GM12878 (cell line): ENCODE measurements at regions not wholly inside any gene's neighbourhood (a gene's known extent, or its start where the extent isn't known, plus 50 kb on each side); places are given as distances from the start of the nearest gene placed in this dataset.

Source experiments
- BMI1 ChIP-seq: fragments of 450-650 bp; IDR thresholded peaks from 2 replicates; pipeline ENCODE4 v1.6.1; 2016; ENCODE audit warnings: mild to moderate bottlenecking, moderate library complexity, borderline replicate concordance
- CBX3 ChIP-seq: fragments of 200-600 bp; sonication (generic); IDR thresholded peaks from 2 replicates; pipeline ENCODE4 v1.6.1; 2016; ENCODE audit warnings: low read depth, borderline replicate concordance
- CTCF ChIP-seq, 3 experiments: IDR thresholded peaks in 2 of 3; conservative IDR thresholded peaks in 1 of 3; 2 replicates each; pipeline ENCODE4 v1.5.1; 2011; ENCODE audit warnings: low read depth in 3 of 3, low read length in 3 of 3, mild to moderate bottlenecking in 3 of 3, control low read depth in 2 of 3, moderate library complexity in 2 of 3, inconsistent platforms in 1 of 3, mixed read lengths in 1 of 3; ENCODE audit not compliant: control insufficient read depth in 2 of 3, insufficient read depth in 1 of 3; ENCODE audit errors: extremely low read depth in 1 of 3
- ELK1 ChIP-seq: IDR thresholded peaks from 2 replicates; pipeline ENCODE4 v1.6.1; 2012; ENCODE audit warnings: low read depth, low read length, improper control_type of control experiment
- EP300 ChIP-seq, 2 experiments: fragments of 150-350 bp in 1 of 2; IDR thresholded peaks; 2 replicates each; pipeline ENCODE4 v1.6.1; 2011 to 2012; ENCODE audit warnings: low read depth in 2 of 2, low read length in 2 of 2, borderline replicate concordance in 1 of 2, improper control_type of control experiment in 1 of 2, inconsistent platforms in 1 of 2; ENCODE audit not compliant: control insufficient read depth in 1 of 2
- JUNB ChIP-seq: IDR thresholded peaks from 2 replicates; pipeline ENCODE4 v1.6.1; 2016; ENCODE audit warnings: antibody characterized with exemption, mild to moderate bottlenecking
- POLR2A ChIP-seq: IDR thresholded peaks from 2 replicates; pipeline ENCODE4 v1.6.1; 2011; ENCODE audit warnings: low read depth, mild to moderate bottlenecking, low read length
- RCOR1 ChIP-seq: conservative IDR thresholded peaks from 2 replicates; pipeline ENCODE4 v1.6.1; 2012; ENCODE audit warnings: low read depth, low read length, improper control_type of control experiment
- TARDBP ChIP-seq: IDR thresholded peaks from 2 replicates; pipeline ENCODE4 v1.6.1; 2016; ENCODE audit warnings: borderline replicate concordance
- ZZZ3 ChIP-seq: IDR thresholded peaks from 2 replicates; pipeline ENCODE4 v1.6.1; 2011; ENCODE audit warnings: low read depth; ENCODE audit not compliant: control insufficient read depth, insufficient read length

- no peak for TF ChIP-seq ZZZ3
- TF ChIP-seq RCOR1 = no peak
- no peak for TF ChIP-seq POLR2A
- TF ChIP-seq CTCF (IDR thresholded peaks at IDR 0.05 in 2 of 3, conservative IDR thresholded peaks at IDR 0.05 in 1 of 3; ENCODE audit: control insufficient read depth in 2 of 3, extremely low read depth in 1 of 3, insufficient read depth in 1 of 3, low read depth in 3 of 3, low read length in 3 of 3) = no peak
- no peak for TF ChIP-seq EP300 (IDR thresholded peaks at IDR 0.05; ENCODE audit: borderline replicate concordance in 1 of 2, control insufficient read depth in 1 of 2, low read depth in 2 of 2, low read length in 2 of 2)
- no peak for TF ChIP-seq JUNB
- TF ChIP-seq CBX3 = no peak
- TF ChIP-seq ELK1 = no peak
- TF ChIP-seq TARDBP = no peak
- TF ChIP-seq BMI1 = no peak
These were observed 264.5 kb upstream of the UBASH3B start for GRCh38 chr11:122391049-122391448.
